ENCODE measurements at regions not wholly inside any gene's neighbourhood (a gene's known extent, or its start where the extent isn't known, plus 50 kb on each side); places are given as distances from the start of the nearest gene placed in this dataset.
A peak's percentile ranks its signal among the peaks of the same experiment; 100 is the strongest.

DNA sequence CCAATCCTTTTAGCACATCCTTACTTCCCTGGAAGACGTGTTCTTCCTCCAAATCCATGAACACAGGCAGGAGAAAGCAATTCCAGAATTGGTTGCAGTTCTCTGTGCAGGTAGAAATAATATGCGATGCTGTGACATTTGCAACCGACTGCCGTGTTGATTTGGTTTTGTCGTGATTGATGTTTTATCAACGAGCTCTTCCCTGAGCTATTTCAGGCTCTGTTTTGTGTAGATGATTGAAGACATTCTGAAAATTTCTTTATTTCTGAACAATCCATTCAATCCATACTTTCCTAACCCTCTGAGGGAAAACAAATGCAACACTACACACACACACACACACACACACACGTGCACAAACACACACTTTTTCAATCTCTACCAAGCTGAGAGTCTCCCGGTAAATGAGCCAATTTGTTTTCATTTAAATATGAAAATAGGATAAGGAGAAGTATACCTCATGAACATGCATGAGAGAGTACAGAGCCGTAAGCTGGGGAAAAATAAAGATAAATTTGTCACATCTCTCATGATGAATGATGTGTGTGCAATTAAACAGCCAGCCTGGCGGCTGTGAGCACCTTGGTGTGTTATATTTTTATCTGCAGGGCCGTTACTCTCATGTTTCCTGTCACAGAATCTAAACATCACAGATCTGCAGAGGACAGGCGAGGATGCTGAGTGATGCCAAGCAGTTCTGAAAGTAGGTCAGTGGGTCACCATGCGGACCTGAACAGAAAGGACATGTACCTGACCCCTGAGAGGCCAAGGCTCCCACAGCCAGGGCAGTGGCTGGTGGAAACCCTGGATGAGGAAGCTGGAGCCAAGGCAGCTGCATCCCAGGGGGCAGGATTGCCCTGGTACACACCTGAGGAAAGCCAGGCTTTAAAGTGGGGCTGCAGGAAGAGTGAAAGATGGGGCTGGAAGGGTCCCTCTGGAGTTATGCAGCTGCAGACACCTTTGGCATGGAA lies 64.8 kb downstream of the PDCL3 start:
- no peak for DNase-seq (ENCODE audit: low spot score)
- H3K36me3 Mint-ChIP-seq (ENCODE audit: low read depth), result peaks cover 2% of the 10 kb centered on the region
- peaks cover 35% of the 10 kb centered on the region for H3K4me1 Mint-ChIP-seq (ENCODE audit: low read depth)
- H3K27ac Mint-ChIP-seq, result peak overlapping the region; percentile 50
- no peaks in the 10 kb centered on the region for H3K9me3 Mint-ChIP-seq
- H3K4me3 Mint-ChIP-seq, result no peak overlapping the region
- H3K27me3 Mint-ChIP-seq (ENCODE audit: low read depth), result peaks cover 16% of the 10 kb centered on the region

DNA sequence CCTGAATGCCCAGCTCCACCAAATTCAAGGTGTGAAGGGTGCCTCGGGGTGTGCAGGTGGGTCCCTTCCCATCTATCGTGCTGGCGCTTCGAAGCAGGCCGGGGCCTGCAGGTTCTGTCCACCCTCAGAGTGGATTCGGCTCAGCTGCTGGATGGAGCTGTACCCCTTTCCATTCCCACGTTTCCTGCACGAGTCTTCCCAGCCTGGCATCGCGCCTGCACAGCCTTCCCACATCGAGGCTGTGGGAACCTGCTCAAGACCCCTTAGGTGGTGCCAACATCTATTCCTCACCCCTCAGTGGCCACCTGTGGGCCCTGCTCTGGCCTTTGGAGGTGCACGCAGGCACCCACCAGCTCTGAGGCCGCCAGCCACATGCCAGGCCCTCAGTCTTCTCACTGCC lies 65.7 kb downstream of the PDCL3 start:
- Mint-ChIP-seq H3K27ac (no peak overlapping the region), H3K4me3 (no peak overlapping the region), H3K36me3 (ENCODE audit: low read depth) (peaks cover 3% of the 10 kb centered on the region), H3K27me3 (ENCODE audit: low read depth) (peaks cover 16% of the 10 kb centered on the region), H3K4me1 (ENCODE audit: low read depth) (peaks cover 39% of the 10 kb centered on the region), H3K9me3 (no peaks in the 10 kb centered on the region)
- DNase-seq (ENCODE audit: low spot score), result no peak

- no peak for DNase-seq (ENCODE audit: low spot score)
- no peak overlapping the region for H3K27ac Mint-ChIP-seq
- peaks cover 3% of the 10 kb centered on the region for H3K36me3 Mint-ChIP-seq (ENCODE audit: low read depth)
- H3K4me3 Mint-ChIP-seq, result no peak overlapping the region
- peaks cover 16% of the 10 kb centered on the region for H3K27me3 Mint-ChIP-seq (ENCODE audit: low read depth)
- no peaks in the 10 kb centered on the region for H3K9me3 Mint-ChIP-seq
- H3K4me1 Mint-ChIP-seq (ENCODE audit: low read depth), result peaks cover 39% of the 10 kb centered on the region
Observed at GRCh38 chr2:100629309-100629708, 66.5 kb downstream of the PDCL3 start.

- peak overlapping the region; percentile 79 for H3K27ac Mint-ChIP-seq
- H3K4me3 Mint-ChIP-seq, result peak overlapping the region; percentile 62
- no peaks in the 10 kb centered on the region for H3K9me3 Mint-ChIP-seq
- H3K27me3 Mint-ChIP-seq (ENCODE audit: low read depth), result peaks cover 16% of the 10 kb centered on the region
- peaks cover 3% of the 10 kb centered on the region for H3K36me3 Mint-ChIP-seq (ENCODE audit: low read depth)
- DNase-seq (ENCODE audit: low spot score), result peak; percentile 71
- H3K4me1 Mint-ChIP-seq (ENCODE audit: low read depth), result peaks cover 39% of the 10 kb centered on the region
Observed at GRCh38 chr2:100630473-100630977, 67.7 kb downstream of the PDCL3 start.

DNA sequence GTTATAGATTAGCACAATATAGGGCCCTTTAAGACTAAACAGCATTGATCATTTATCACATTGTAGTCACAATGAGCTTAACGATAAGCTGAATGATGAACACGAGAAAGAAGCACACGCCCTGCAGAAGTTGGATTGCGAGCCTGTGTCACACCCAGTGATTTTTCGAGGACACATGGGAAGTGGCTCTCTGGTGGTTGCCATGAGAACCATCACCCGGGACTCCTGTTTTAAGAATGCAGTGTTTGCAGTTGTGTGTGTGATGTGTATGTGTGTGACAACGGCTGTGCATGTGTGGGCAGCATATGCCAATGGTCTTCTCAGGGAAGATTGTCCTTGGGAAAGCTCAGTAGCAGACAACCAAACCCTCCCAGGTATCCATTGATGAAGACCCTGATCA lies 69.2 kb downstream of the PDCL3 start:
- peaks cover 3% of the 10 kb centered on the region for H3K36me3 Mint-ChIP-seq (ENCODE audit: low read depth)
- no peaks in the 10 kb centered on the region for H3K9me3 Mint-ChIP-seq
- no peak overlapping the region for H3K27ac Mint-ChIP-seq
- no peak overlapping the region for H3K4me3 Mint-ChIP-seq
- DNase-seq (ENCODE audit: low spot score), result no peak
- H3K4me1 Mint-ChIP-seq (ENCODE audit: low read depth), result peaks cover 40% of the 10 kb centered on the region
- peaks cover 16% of the 10 kb centered on the region for H3K27me3 Mint-ChIP-seq (ENCODE audit: low read depth)

GRCh38 chr2:100632759-100633158 lies 70.0 kb downstream of the PDCL3 start:
- peaks cover 18% of the 10 kb centered on the region for H3K27me3 Mint-ChIP-seq (ENCODE audit: low read depth)
- H3K27ac Mint-ChIP-seq, result no peak overlapping the region
- peaks cover 3% of the 10 kb centered on the region for H3K36me3 Mint-ChIP-seq (ENCODE audit: low read depth)

GRCh38 chr2:100639588-100640390 lies 77.0 kb downstream of the PDCL3 start:
- Mint-ChIP-seq H3K4me3 (no peak overlapping the region), H3K9me3 (peaks cover 5% of the 10 kb centered on the region), H3K27me3 (ENCODE audit: low read depth) (peaks cover 27% of the 10 kb centered on the region), H3K4me1 (ENCODE audit: low read depth) (peaks cover 41% of the 10 kb centered on the region), H3K27ac (no peak overlapping the region), H3K36me3 (ENCODE audit: low read depth) (peaks cover 2% of the 10 kb centered on the region)
- DNase-seq (ENCODE audit: low spot score), result no peak

More at GRCh38 chr2:100632759-100633158, 70.0 kb downstream of the PDCL3 start:
- no peaks in the 10 kb centered on the region for H3K9me3 Mint-ChIP-seq
- DNase-seq (ENCODE audit: low spot score), result no peak
- H3K4me1 Mint-ChIP-seq (ENCODE audit: low read depth), result peaks cover 35% of the 10 kb centered on the region
- no peak overlapping the region for H3K4me3 Mint-ChIP-seq

GRCh38 chr2:100640431-100641124 lies 77.8 kb downstream of the PDCL3 start:
- peaks cover 2% of the 10 kb centered on the region for H3K36me3 Mint-ChIP-seq (ENCODE audit: low read depth)
- H3K4me1 Mint-ChIP-seq (ENCODE audit: low read depth), result peaks cover 47% of the 10 kb centered on the region
- peaks cover 27% of the 10 kb centered on the region for H3K27me3 Mint-ChIP-seq (ENCODE audit: low read depth)
- no peak overlapping the region for H3K4me3 Mint-ChIP-seq
- peaks cover 5% of the 10 kb centered on the region for H3K9me3 Mint-ChIP-seq
- DNase-seq (ENCODE audit: low spot score), result no peak
- no peak overlapping the region for H3K27ac Mint-ChIP-seq

DNA sequence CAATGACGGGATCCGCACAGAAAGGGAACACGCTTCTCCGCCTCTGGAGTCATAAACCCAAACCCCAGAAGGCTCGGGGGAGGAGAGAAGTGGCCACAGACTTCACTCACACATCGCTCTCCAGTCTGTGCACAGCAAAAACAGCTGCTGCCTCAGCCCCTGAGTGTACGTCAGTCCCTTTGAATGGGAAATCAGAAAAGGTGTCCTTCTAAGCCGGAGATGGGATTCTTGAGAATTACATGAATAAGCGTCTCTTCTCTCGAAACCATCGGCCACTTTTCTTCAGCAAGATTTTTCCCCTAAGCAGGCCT lies 78.3 kb downstream of the PDCL3 start:
- Mint-ChIP-seq H3K4me1 (ENCODE audit: low read depth) (peaks cover 46% of the 10 kb centered on the region), H3K4me3 (no peak overlapping the region), H3K9me3 (peaks cover 5% of the 10 kb centered on the region), H3K36me3 (ENCODE audit: low read depth) (peaks cover 2% of the 10 kb centered on the region), H3K27ac (no peak overlapping the region), H3K27me3 (ENCODE audit: low read depth) (peaks cover 25% of the 10 kb centered on the region)
- no peak for DNase-seq (ENCODE audit: low spot score)

DNA sequence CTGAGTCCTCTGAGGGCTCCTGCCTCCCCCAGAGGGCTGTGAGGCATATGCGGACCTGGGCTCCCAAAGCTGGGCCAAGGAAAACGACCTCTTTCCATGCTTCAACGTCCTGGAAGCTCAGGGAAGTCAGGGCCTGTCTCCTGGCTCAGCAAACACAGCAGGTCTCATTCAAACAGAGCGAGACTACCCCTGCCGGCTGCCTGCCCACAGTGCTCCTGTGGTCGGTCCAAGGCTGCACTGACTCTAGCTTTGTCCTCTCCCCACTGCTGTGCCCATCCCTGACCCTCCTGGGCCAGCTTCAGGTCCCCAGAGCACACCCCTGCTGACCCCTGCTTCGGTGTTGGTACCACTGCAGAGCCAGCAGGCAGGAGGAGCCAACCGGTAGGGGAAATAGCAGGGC lies 79.6 kb downstream of the PDCL3 start:
- peaks cover 48% of the 10 kb centered on the region for H3K4me1 Mint-ChIP-seq (ENCODE audit: low read depth)

DNA sequence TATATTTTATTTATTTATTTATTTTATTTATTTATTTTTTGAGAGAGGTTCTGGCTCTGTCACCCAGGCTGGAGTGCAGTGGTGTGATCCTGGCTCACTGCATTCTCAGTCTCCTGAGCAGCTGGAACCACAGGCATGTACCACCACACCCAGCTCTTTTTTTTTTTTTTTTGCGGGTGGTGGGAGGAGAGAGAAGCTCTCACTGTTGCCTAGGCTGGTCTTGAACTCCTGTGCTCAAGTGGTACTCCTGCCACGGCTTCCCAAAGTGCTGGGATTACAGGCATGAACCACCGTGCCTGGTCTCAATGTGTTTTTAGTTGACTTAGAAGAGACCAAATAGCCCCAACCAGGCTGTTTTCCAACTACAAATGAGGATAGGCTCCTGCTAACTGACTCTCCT lies 80.7 kb downstream of the PDCL3 start:
- Mint-ChIP-seq H3K27me3 (ENCODE audit: low read depth) (peaks cover 2% of the 10 kb centered on the region), H3K4me3 (peak overlapping the region; percentile 77), H3K9me3 (peaks cover 14% of the 10 kb centered on the region), H3K4me1 (ENCODE audit: low read depth) (peaks cover 50% of the 10 kb centered on the region), H3K27ac (peak overlapping the region; percentile 80), H3K36me3 (ENCODE audit: low read depth) (peaks cover 6% of the 10 kb centered on the region)
- no peak for DNase-seq (ENCODE audit: low spot score)

More for the DNA sequence above, 79.6 kb downstream of the PDCL3 start:
- Mint-ChIP-seq H3K36me3 (ENCODE audit: low read depth) (peaks cover 2% of the 10 kb centered on the region), H3K9me3 (peaks cover 5% of the 10 kb centered on the region), H3K27me3 (ENCODE audit: low read depth) (peaks cover 12% of the 10 kb centered on the region), H3K27ac (no peak overlapping the region), H3K4me3 (no peak overlapping the region)
- DNase-seq (ENCODE audit: low spot score), result no peak

- H3K27ac Mint-ChIP-seq, result peak overlapping the region; percentile 80
- peaks cover 52% of the 10 kb centered on the region for H3K4me1 Mint-ChIP-seq (ENCODE audit: low read depth)
- H3K27me3 Mint-ChIP-seq (ENCODE audit: low read depth), result no peaks in the 10 kb centered on the region
- H3K4me3 Mint-ChIP-seq, result peak overlapping the region; percentile 77
- DNase-seq (ENCODE audit: low spot score), result peak; percentile 17
- peaks cover 6% of the 10 kb centered on the region for H3K36me3 Mint-ChIP-seq (ENCODE audit: low read depth)
- peaks cover 15% of the 10 kb centered on the region for H3K9me3 Mint-ChIP-seq
Observed at GRCh38 chr2:100643906-100644501, 81.2 kb downstream of the PDCL3 start.

GRCh38 chr2:100645695-100646429 lies 83.1 kb downstream of the PDCL3 start:
- Mint-ChIP-seq H3K27ac (no peak overlapping the region), H3K4me3 (no peak overlapping the region), H3K27me3 (ENCODE audit: low read depth) (no peaks in the 10 kb centered on the region), H3K9me3 (peaks cover 20% of the 10 kb centered on the region), H3K4me1 (ENCODE audit: low read depth) (peaks cover 62% of the 10 kb centered on the region), H3K36me3 (ENCODE audit: low read depth) (peaks cover 8% of the 10 kb centered on the region)
- DNase-seq (ENCODE audit: low spot score), result no peak
